ENCODE measurements at regions not wholly inside any gene's neighbourhood (a gene's known extent, or its start where the extent isn't known, plus 50 kb on each side); places are given as distances from the start of the nearest gene placed in this dataset.

GRCh38 chr2:209269024-209269423 lies 154.8 kb upstream of the MAP2 start:
- TF ChIP-seq POLR2AphosphoS5 (IDR thresholded peaks at IDR 0.05; ENCODE audit: borderline replicate concordance, low read depth, low read length) (no peak), EZH2 (IDR thresholded peaks at IDR 0.05) (no peak), FOXP2 (optimal IDR thresholded peaks at IDR 0.05; ENCODE audit: control extremely low read depth, extremely low read length, insufficient read depth) (no peak)
